Chondrocyte (in vitro differentiated cells): ENCODE measurements at regions not wholly inside any gene's neighbourhood (a gene's known extent, or its start where the extent isn't known, plus 50 kb on each side); places are given as distances from the start of the nearest gene placed in this dataset.

Experiments
- DNase-seq: peaks from one replicate; pipeline ENCODE4 v3.0.0; 2021; ENCODE audit warnings: mixed read lengths, low spot score
- H3K27ac Mint-ChIP-seq: one replicate; pipeline ENCODE4 v1.8.0; 2021; ENCODE audit warnings: mild to moderate bottlenecking, moderate library complexity, mixed read lengths; ENCODE audit not compliant: unreplicated experiment
- H3K27me3 Mint-ChIP-seq: 2 replicates; pipeline ENCODE4 v1.8.0; 2021; ENCODE audit warnings: low read depth, mixed read lengths
- H3K36me3 Mint-ChIP-seq: 2 replicates; pipeline ENCODE4 v1.8.0; 2021; ENCODE audit warnings: low read depth, mixed read lengths
- H3K4me1 Mint-ChIP-seq: 2 replicates; pipeline ENCODE4 v1.8.0; 2021; ENCODE audit warnings: low read depth, mild to moderate bottlenecking, mixed read lengths
- H3K4me3 Mint-ChIP-seq: one replicate; pipeline ENCODE4 v1.8.0; 2021; ENCODE audit warnings: mild to moderate bottlenecking, moderate library complexity, mixed read lengths; ENCODE audit not compliant: unreplicated experiment
- H3K9me3 Mint-ChIP-seq: 2 replicates; pipeline ENCODE4 v1.8.0; 2021; ENCODE audit warnings: low read depth, mixed read lengths
- CTCF ChIP-seq: fragments of 200-600 bp; sonication (generic); IDR thresholded peaks from 2 replicates; pipeline ENCODE4 v1.5.0; 2021; ENCODE audit warnings: antibody characterized with exemption, mild to moderate bottlenecking, moderate library complexity

DNA sequence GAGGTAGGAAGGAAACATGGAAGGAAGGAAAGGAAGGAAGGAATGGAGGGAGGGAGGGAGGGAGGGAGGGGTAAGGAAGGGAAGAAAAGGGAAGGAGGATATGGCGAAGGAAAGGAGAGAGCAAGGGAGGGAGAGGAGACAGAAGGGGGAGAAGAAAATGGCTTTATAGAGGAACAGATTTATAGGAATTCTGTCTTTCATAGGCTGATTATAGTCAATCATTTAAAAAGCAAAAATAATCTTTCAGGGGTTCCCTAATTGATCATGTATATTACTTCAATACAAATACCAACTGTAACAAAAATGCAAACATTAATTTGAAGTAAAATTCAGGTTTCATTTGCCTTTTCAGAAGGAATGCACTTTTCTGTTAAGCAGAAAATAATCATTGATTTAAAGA lies 519.1 kb downstream of the MDFIC start:
- no peaks in the 10 kb centered on the region for H3K9me3 Mint-ChIP-seq
- no peaks in the 10 kb centered on the region for H3K4me1 Mint-ChIP-seq
- no peak for DNase-seq
- no peak overlapping the region for H3K27ac Mint-ChIP-seq
- no peaks in the 10 kb centered on the region for H3K36me3 Mint-ChIP-seq
- peaks cover 2% of the 10 kb centered on the region for H3K27me3 Mint-ChIP-seq
- H3K4me3 Mint-ChIP-seq = no peak overlapping the region
- TF ChIP-seq CTCF = no peak

DNA sequence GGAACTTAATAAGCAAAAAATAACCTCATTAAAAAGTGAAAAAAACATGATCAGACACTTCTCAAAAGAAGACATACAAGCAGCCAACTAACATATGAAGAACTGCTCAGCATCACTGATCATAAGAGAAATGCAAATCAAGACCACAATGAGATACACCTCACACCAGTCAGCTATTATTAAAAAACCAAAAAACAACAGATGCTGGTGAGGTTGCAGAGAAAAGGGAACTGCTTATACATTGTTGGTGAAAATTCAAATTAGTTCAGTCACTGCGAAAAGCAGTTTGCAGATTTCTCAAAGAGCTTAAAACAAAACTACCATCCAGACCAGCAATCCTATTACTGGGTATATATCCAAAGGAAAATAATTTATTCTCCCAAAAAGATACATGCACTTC lies 513.3 kb downstream of the MDFIC start:
- no peak for DNase-seq
- Mint-ChIP-seq H3K4me1 (no peaks in the 10 kb centered on the region), H3K36me3 (no peaks in the 10 kb centered on the region), H3K9me3 (no peaks in the 10 kb centered on the region), H3K4me3 (no peak overlapping the region), H3K27me3 (no peaks in the 10 kb centered on the region), H3K27ac (no peak overlapping the region)
- TF ChIP-seq CTCF = no peak

GRCh38 chr7:115429918-115430317 lies 508.0 kb downstream of the MDFIC start:
- no peak for DNase-seq
- no peaks in the 10 kb centered on the region for H3K9me3 Mint-ChIP-seq
- no peak for TF ChIP-seq CTCF
- H3K27ac Mint-ChIP-seq = no peak overlapping the region
- H3K4me3 Mint-ChIP-seq = no peak overlapping the region
- H3K27me3 Mint-ChIP-seq = no peaks in the 10 kb centered on the region
- H3K4me1 Mint-ChIP-seq = no peaks in the 10 kb centered on the region
- H3K36me3 Mint-ChIP-seq = no peaks in the 10 kb centered on the region

DNA sequence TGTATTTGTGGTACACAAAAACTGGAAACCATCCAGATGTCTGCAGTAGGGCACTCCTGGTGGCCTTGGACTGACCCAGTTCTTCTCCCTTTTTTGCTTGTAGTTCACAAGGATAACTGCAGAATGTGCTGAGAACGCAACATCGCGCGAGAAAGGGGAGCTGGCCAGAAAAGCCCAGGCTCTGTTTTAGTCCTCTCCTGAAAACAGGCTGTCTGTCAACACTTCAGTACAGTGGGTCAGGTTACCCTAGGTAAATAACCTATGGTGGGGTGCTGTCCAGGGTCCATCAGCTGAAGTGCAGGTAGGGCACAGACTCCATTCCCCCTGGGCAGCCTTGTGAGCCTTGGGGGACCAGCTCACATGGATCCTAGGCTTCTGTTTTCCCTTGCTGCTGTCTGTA lies 495.8 kb downstream of the MDFIC start:
- Mint-ChIP-seq H3K27ac (no peak overlapping the region), H3K9me3 (peaks cover 3% of the 10 kb centered on the region), H3K27me3 (no peaks in the 10 kb centered on the region), H3K36me3 (no peaks in the 10 kb centered on the region), H3K4me1 (no peaks in the 10 kb centered on the region), H3K4me3 (no peak overlapping the region)
- no peak for DNase-seq
- no peak for TF ChIP-seq CTCF

- H3K4me3 Mint-ChIP-seq = no peak overlapping the region
- H3K27me3 Mint-ChIP-seq = no peaks in the 10 kb centered on the region
- H3K27ac Mint-ChIP-seq = no peak overlapping the region
- no peaks in the 10 kb centered on the region for H3K4me1 Mint-ChIP-seq
- peaks cover 10% of the 10 kb centered on the region for H3K9me3 Mint-ChIP-seq
- no peak for TF ChIP-seq CTCF
- no peaks in the 10 kb centered on the region for H3K36me3 Mint-ChIP-seq
- no peak for DNase-seq
Measured at GRCh38 chr7:115410972-115411686, 489.2 kb downstream of the MDFIC start.
